H9 (cell line): ENCODE measurements at regions not wholly inside any gene's neighbourhood (a gene's known extent, or its start where the extent isn't known, plus 50 kb on each side); places are given as distances from the start of the nearest gene placed in this dataset.
A peak's percentile ranks its signal among the peaks of the same experiment; 100 is the strongest.

Source experiments
- DNase-seq: peaks from one replicate; pipeline ENCODE4 v3.0.0-alpha.2; 2017
- H2AFZ ChIP-seq: one replicate; pipeline ENCODE4 v1.6.1; 2013; ENCODE audit warnings: mild to moderate bottlenecking, low read length, control low read depth, moderate library complexity
- H2AK5ac ChIP-seq: 2 replicates; pipeline ENCODE4 v1.6.1; 2013; ENCODE audit warnings: low read length, control low read depth, mixed read lengths; ENCODE audit not compliant: insufficient read length
- H2BK120ac ChIP-seq: one replicate; pipeline ENCODE4 v1.6.1; 2013; ENCODE audit warnings: low read depth, mild to moderate bottlenecking, low read length, control low read depth, inconsistent platforms; ENCODE audit not compliant: poor library complexity, severe bottlenecking
- H2BK12ac ChIP-seq: 2 replicates; pipeline ENCODE4 v1.6.1; 2013; ENCODE audit warnings: low read length, control low read depth, mixed read lengths, low read depth; ENCODE audit not compliant: insufficient read length
- H2BK15ac ChIP-seq: 2 replicates; pipeline ENCODE4 v1.6.1; 2013; ENCODE audit warnings: low read depth, low read length, control low read depth
- H2BK20ac ChIP-seq: one replicate; pipeline ENCODE4 v1.6.1; 2013; ENCODE audit warnings: low read depth, mild to moderate bottlenecking, low read length, control low read depth, inconsistent platforms; ENCODE audit not compliant: poor library complexity, severe bottlenecking
- H2BK5ac ChIP-seq: 2 replicates; pipeline ENCODE4 v1.6.1; 2013; ENCODE audit warnings: low read length, control low read depth, mixed read lengths; ENCODE audit not compliant: insufficient read length
- H3K14ac ChIP-seq: 2 replicates; pipeline ENCODE4 v1.6.1; 2013; ENCODE audit warnings: low read length, control low read depth; ENCODE audit not compliant: insufficient read depth
- H3K18ac ChIP-seq: 2 replicates; pipeline ENCODE4 v1.6.1; 2013; ENCODE audit warnings: low read depth, mild to moderate bottlenecking, mixed read lengths, low read length, control low read depth; ENCODE audit not compliant: insufficient read length
- H3K23ac ChIP-seq: 2 replicates; pipeline ENCODE4 v1.6.1; 2013; ENCODE audit warnings: low read length, control low read depth, mixed read lengths, low read depth; ENCODE audit not compliant: insufficient read length
- H3K23me2 ChIP-seq: 2 replicates; pipeline ENCODE4 v1.6.1; 2013; ENCODE audit warnings: low read depth, mild to moderate bottlenecking, mixed read lengths, low read length, control low read depth; ENCODE audit not compliant: insufficient read length, poor library complexity, severe bottlenecking
- H3K27ac ChIP-seq: 2 replicates; pipeline ENCODE4 v1.5.1; 2013; ENCODE audit warnings: low read length, control low read depth, mixed read lengths, low read depth; ENCODE audit not compliant: insufficient read length
- H3K27me3 ChIP-seq: 2 replicates; pipeline ENCODE4 v1.6.1; 2013; ENCODE audit warnings: low read length, control low read depth, inconsistent platforms; ENCODE audit not compliant: insufficient read depth
- H3K4ac ChIP-seq: 2 replicates; pipeline ENCODE4 v1.6.1; 2013; ENCODE audit warnings: low read depth, mild to moderate bottlenecking, control low read depth, inconsistent platforms, low read length, moderate library complexity
- H3K4me1 ChIP-seq: 2 replicates; pipeline ENCODE4 v1.6.1; 2013; ENCODE audit warnings: low read length, control low read depth, inconsistent platforms; ENCODE audit not compliant: insufficient read depth
- H3K4me2 ChIP-seq: 2 replicates; pipeline ENCODE4 v1.6.1; 2013; ENCODE audit warnings: low read length, control low read depth, mixed read lengths; ENCODE audit not compliant: insufficient read length, insufficient read depth
- H3K56ac ChIP-seq: 2 replicates; pipeline ENCODE4 v1.6.1; 2013; ENCODE audit warnings: low read depth, mild to moderate bottlenecking, mixed read lengths, low read length, control low read depth; ENCODE audit not compliant: insufficient read length
- H3K79me1 ChIP-seq: 2 replicates; pipeline ENCODE4 v1.6.1; 2013; ENCODE audit warnings: low read depth, mild to moderate bottlenecking, moderate library complexity, low read length, control low read depth, inconsistent platforms; ENCODE audit not compliant: insufficient read depth, poor library complexity, severe bottlenecking
- H3K79me2 ChIP-seq: 2 replicates; pipeline ENCODE4 v1.6.1; 2013; ENCODE audit warnings: low read length, control low read depth, inconsistent platforms; ENCODE audit not compliant: insufficient read depth
- H3K9ac ChIP-seq: 2 replicates; pipeline ENCODE4 v1.6.1; 2013; ENCODE audit warnings: low read length, control low read depth, mixed read lengths; ENCODE audit not compliant: insufficient read length; ENCODE audit errors: extremely low read depth
- H3K9me3 ChIP-seq: one replicate; pipeline ENCODE4 v1.6.1; 2013; ENCODE audit warnings: low read depth, low read length, inconsistent platforms; ENCODE audit not compliant: control insufficient read depth
- H3T11ph ChIP-seq: one replicate; pipeline ENCODE4 v1.6.1; 2013; ENCODE audit warnings: mild to moderate bottlenecking, low read length, control low read depth, inconsistent platforms
- H4K20me1 ChIP-seq: one replicate; pipeline ENCODE4 v1.6.1; 2013; ENCODE audit not compliant: control insufficient read depth, insufficient read length, insufficient read depth
- H4K5ac ChIP-seq: 2 replicates; pipeline ENCODE4 v1.6.1; 2013; ENCODE audit warnings: low read depth, mild to moderate bottlenecking, mixed read lengths, low read length, control low read depth; ENCODE audit not compliant: insufficient read length
- H4K8ac ChIP-seq: replicated peaks from 2 replicates; pipeline ENCODE4 v1.6.1; 2013; ENCODE audit warnings: low read length, control low read depth, mixed read lengths, low read depth; ENCODE audit not compliant: insufficient read length
- H4K91ac ChIP-seq: 2 replicates; pipeline ENCODE4 v1.6.1; 2013; ENCODE audit warnings: low read depth, mild to moderate bottlenecking, moderate library complexity, mixed read lengths, low read length, control low read depth; ENCODE audit not compliant: insufficient read length
- H3K27ac Mint-ChIP-seq, 3 experiments: 2 replicates in 2 of 3; 3 replicates in 1 of 3; pipeline ENCODE4 v1.8.0; 2020 to 2021; ENCODE audit warnings: mixed read lengths in 3 of 3, mild to moderate bottlenecking in 1 of 3, moderate library complexity in 1 of 3
- H3K27me3 Mint-ChIP-seq: 2 replicates; pipeline ENCODE4 v1.8.0; 2021; ENCODE audit warnings: low read depth, mild to moderate bottlenecking, moderate library complexity, mixed read lengths
- H3K36me3 Mint-ChIP-seq, 3 experiments: 2 replicates in 2 of 3; 3 replicates in 1 of 3; pipeline ENCODE4 v1.8.0; 2020 to 2021; ENCODE audit warnings: low read depth in 3 of 3, mixed read lengths in 3 of 3; ENCODE audit not compliant: insufficient read depth in 1 of 3
- H3K4me1 Mint-ChIP-seq, 2 experiments: 2 replicates each; pipeline ENCODE4 v1.8.0; 2020; ENCODE audit warnings: mixed read lengths in 2 of 2
- H3K4me3 Mint-ChIP-seq, 2 experiments: 2 replicates in 1 of 2; 3 replicates in 1 of 2; pipeline ENCODE4 v1.8.0; 2020 to 2021; ENCODE audit warnings: mild to moderate bottlenecking in 2 of 2, mixed read lengths in 2 of 2, moderate library complexity in 1 of 2
- H3K9me3 Mint-ChIP-seq, 2 experiments: 2 replicates in 1 of 2; 3 replicates in 1 of 2; pipeline ENCODE4 v1.8.0; 2020; ENCODE audit warnings: mild to moderate bottlenecking in 2 of 2, mixed read lengths in 2 of 2, moderate library complexity in 1 of 2
- WGBS: extraction: QIAGEN DNeasy Blood & Tissue Kit; methylation state at CpG from one replicate; pipeline ENCODE4 v1.1.7; 2013; ENCODE audit warnings: missing lambda C conversion rate, low lambda C conversion rate, mixed read lengths; ENCODE audit not compliant: insufficient read length; ENCODE audit errors: extremely low coverage; 5-methylcytosine and 5-hydroxymethylcytosine counted together
- TF ChIP-seq, protein P1 (sequence below): fragments of 200-600 bp; sonication (generic); conservative IDR thresholded peaks from 3 replicates; pipeline ENCODE4 v1.8.0; 2021; ENCODE audit warnings: antibody characterized with exemption, mild to moderate bottlenecking

DNA sequence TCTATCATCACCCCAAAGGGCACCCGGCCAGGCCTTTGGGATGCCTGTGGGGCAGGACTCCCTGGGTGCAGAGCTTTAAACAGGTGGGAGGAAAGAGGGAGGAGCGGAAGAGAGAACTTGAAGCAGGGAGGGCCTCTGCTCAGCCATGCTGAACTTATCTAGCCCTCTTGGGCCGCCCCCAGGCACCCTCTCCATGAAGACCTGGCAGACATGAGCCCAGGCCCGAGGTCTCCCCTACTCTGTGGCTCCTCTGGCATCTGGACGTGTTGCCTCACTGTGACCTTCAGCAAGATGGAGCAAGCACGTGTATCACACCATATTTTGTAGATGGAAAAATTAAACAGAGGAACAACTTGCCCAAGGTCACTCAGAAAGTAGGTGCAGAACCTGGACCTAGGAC lies 711.4 kb downstream of the MATN1 start:
- Mint-ChIP-seq H3K9me3 (peaks cover 11 to 14% of the 10 kb centered on the region in 2 experiments), H3K27me3 (peaks cover 2% of the 10 kb centered on the region), H3K36me3 (peaks cover 0 to 10% (median 0%) of the 10 kb centered on the region in 3 experiments; a peak in 4 of 7 replicates), H3K4me3 (no peak overlapping the region), H3K4me1 (peaks cover 13 to 19% of the 10 kb centered on the region in 2 experiments), H3K27ac (peak overlapping the region in 1 of 3 experiments; percentile 65; a peak in 1 of 7 replicates)
- Histone ChIP-seq H3K27ac (no peak overlapping the region), H3T11ph (no peak overlapping the region), H2BK12ac (no peak overlapping the region), H2AFZ (no peak overlapping the region), H2BK120ac (no peak overlapping the region), H3K23ac (no peak overlapping the region), H3K4me1 (no peaks in the 10 kb centered on the region), H3K18ac (no peak overlapping the region), H3K14ac (no peak overlapping the region), H4K8ac (no peak overlapping the region), H2BK20ac (no peak overlapping the region), H2BK15ac (no peak overlapping the region), H4K91ac (no peak overlapping the region), H3K23me2 (no peaks in the 10 kb centered on the region), H3K9ac (no peak overlapping the region), H4K20me1 (no peaks in the 10 kb centered on the region), H3K79me1 (no peaks in the 10 kb centered on the region), H3K79me2 (no peaks in the 10 kb centered on the region), H4K5ac (no peak overlapping the region), H2AK5ac (no peak overlapping the region), H3K56ac (no peak overlapping the region), H3K4me2 (no peak overlapping the region), H2BK5ac (no peak overlapping the region), H3K4ac (no peak overlapping the region), H3K27me3 (no peaks in the 10 kb centered on the region), H3K9me3 (no peaks in the 10 kb centered on the region)
- no peak for DNase-seq
- WGBS: no CpG with 5 or more reads among the region's 6 CpGs
- TF ChIP-seq, protein P1, sequence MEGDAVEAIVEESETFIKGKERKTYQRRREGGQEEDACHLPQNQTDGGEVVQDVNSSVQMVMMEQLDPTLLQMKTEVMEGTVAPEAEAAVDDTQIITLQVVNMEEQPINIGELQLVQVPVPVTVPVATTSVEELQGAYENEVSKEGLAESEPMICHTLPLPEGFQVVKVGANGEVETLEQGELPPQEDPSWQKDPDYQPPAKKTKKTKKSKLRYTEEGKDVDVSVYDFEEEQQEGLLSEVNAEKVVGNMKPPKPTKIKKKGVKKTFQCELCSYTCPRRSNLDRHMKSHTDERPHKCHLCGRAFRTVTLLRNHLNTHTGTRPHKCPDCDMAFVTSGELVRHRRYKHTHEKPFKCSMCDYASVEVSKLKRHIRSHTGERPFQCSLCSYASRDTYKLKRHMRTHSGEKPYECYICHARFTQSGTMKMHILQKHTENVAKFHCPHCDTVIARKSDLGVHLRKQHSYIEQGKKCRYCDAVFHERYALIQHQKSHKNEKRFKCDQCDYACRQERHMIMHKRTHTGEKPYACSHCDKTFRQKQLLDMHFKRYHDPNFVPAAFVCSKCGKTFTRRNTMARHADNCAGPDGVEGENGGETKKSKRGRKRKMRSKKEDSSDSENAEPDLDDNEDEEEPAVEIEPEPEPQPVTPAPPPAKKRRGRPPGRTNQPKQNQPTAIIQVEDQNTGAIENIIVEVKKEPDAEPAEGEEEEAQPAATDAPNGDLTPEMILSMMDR: no peak
